ENCODE measurements at regions not wholly inside any gene's neighbourhood (a gene's known extent, or its start where the extent isn't known, plus 50 kb on each side); places are given as distances from the start of the nearest gene placed in this dataset.

DNA sequence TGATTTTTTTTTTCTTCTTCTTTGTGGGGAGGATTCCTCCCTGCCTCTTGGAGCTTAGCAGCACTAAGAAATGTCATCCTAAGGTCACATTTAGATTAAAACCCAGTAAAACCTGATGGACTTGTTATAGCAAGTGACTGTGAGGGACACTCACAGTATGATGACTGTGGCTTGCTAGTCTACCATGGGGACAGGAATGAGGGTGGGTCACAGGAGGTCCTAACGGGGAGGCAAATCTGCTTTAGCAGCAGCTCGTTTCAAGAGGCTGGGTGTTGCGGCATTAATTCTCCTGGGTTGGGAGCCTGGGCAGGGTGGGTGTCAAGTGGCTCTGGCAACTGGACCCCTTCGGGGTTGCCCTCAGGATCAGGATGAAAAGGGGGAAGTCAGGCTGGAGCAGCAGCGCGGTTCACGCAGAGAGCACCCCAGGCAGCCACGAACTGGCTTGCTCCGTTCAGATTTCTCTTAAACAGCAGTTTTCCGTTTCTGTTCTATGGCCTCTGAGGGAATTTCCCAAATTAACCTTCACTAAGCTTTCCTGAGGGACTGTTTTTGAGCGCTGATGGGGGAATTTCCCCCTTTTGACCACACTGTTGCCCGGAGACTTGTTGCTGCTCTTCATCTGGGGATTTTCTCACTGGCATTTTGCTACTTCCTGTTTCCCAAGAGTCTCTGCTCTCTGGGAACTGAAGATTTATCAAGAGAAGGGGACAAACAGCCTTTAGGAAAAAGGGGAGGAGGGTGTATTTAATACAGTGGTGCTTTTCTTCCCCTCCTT is 59.8 kb upstream of the PELI1 start:
- Histone ChIP-seq H3K9me3 (no peaks in the 10 kb centered on the region), H3K4me1 (ENCODE audit: insufficient read depth) (peaks cover 5% of the 10 kb centered on the region), H3K27me3 (no peaks in the 10 kb centered on the region), H3K4me3 (peak overlapping the region; percentile 11), H3K36me3 (no peaks in the 10 kb centered on the region), H3K27ac (peak overlapping the region in 1 of 2 donors; percentile 63)
- 42 to 60% (median 53%) methylated on average over 12 of the region's 12 CpGs for WGBS, 3 donors
- DNase-seq: peak in 2 of 5 donors; percentile 21 to 22
- TF ChIP-seq, protein P1, sequence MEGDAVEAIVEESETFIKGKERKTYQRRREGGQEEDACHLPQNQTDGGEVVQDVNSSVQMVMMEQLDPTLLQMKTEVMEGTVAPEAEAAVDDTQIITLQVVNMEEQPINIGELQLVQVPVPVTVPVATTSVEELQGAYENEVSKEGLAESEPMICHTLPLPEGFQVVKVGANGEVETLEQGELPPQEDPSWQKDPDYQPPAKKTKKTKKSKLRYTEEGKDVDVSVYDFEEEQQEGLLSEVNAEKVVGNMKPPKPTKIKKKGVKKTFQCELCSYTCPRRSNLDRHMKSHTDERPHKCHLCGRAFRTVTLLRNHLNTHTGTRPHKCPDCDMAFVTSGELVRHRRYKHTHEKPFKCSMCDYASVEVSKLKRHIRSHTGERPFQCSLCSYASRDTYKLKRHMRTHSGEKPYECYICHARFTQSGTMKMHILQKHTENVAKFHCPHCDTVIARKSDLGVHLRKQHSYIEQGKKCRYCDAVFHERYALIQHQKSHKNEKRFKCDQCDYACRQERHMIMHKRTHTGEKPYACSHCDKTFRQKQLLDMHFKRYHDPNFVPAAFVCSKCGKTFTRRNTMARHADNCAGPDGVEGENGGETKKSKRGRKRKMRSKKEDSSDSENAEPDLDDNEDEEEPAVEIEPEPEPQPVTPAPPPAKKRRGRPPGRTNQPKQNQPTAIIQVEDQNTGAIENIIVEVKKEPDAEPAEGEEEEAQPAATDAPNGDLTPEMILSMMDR (IDR thresholded peaks at IDR 0.05): no peak
- TF ChIP-seq EP300 (IDR thresholded peaks at IDR 0.05) (no peak), POLR2A (IDR thresholded peaks at IDR 0.05) (no peak)
- intact Hi-C loops (cut with DNase I): no loop called here

DNA sequence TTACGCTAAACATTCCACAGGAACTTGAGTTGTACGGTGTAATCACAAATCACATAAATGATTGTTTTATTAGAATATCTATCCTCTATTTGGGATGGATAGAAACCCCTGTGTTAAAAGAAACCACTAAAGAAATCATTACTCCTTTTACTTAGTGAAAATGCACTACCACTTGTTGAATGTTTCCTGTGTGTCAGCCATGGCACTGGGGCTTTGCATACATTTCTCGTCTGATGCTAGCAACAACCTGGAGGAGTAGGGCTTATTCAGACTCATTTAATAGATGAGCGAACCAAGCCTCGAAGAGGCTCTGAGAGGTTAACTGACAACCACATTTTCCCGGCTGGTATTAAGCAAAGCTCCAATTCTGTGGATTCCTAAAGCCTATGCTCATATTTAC is 60.5 kb upstream of the PELI1 start:
- peak overlapping the region in 1 of 2 donors; percentile 63 for H3K27ac ChIP-seq
- TF ChIP-seq, protein P1 (IDR thresholded peaks at IDR 0.05): no peak
- no peak for TF ChIP-seq POLR2A (IDR thresholded peaks at IDR 0.05)
- TF ChIP-seq EP300 (IDR thresholded peaks at IDR 0.05): no peak
- no peaks in the 10 kb centered on the region for H3K36me3 ChIP-seq
- no peaks in the 10 kb centered on the region for H3K27me3 ChIP-seq
- no peak overlapping the region for H3K4me3 ChIP-seq
- H3K4me1 ChIP-seq (ENCODE audit: insufficient read depth): peaks cover 5% of the 10 kb centered on the region
- intact Hi-C loops (cut with DNase I): no loop called here
- H3K9me3 ChIP-seq: no peaks in the 10 kb centered on the region
- 76 to 80% (median 79%) methylated on average over 6 of the region's 6 CpGs for WGBS, 3 donors
- DNase-seq: no peak

DNA sequence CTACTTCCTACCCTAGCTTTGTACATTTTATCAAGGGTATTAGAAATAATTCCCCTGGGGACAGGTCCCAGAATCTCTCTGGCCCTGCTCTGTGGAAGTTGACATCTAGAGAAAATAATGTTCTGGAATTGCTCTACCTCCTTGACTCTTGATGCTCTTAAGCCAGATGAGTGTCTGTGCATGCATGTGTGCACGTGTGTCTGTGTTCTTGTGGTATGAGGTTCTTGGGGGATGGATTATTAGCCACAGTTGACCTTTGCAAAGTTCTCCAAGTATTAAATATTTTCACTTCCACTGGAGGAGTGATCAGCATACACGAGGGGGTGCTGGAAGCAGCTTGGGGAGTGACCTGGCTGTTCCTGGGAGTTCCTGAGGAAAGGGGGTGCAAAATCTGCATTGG is 61.2 kb upstream of the PELI1 start:
- DNase-seq: no peak
- TF ChIP-seq, protein P1 (IDR thresholded peaks at IDR 0.05): no peak
- TF ChIP-seq POLR2A (IDR thresholded peaks at IDR 0.05): no peak
- no peak overlapping the region for H3K27ac ChIP-seq
- intact Hi-C loops (cut with DNase I): no loop called here
- H3K36me3 ChIP-seq: no peaks in the 10 kb centered on the region
- H3K9me3 ChIP-seq: no peaks in the 10 kb centered on the region
- no peak overlapping the region for H3K4me3 ChIP-seq
- peaks cover 5% of the 10 kb centered on the region for H3K4me1 ChIP-seq (ENCODE audit: insufficient read depth)
- no peaks in the 10 kb centered on the region for H3K27me3 ChIP-seq
- 56 to 70% (median 67%) methylated on average over 2 of the region's 2 CpGs for WGBS, 3 donors

DNA sequence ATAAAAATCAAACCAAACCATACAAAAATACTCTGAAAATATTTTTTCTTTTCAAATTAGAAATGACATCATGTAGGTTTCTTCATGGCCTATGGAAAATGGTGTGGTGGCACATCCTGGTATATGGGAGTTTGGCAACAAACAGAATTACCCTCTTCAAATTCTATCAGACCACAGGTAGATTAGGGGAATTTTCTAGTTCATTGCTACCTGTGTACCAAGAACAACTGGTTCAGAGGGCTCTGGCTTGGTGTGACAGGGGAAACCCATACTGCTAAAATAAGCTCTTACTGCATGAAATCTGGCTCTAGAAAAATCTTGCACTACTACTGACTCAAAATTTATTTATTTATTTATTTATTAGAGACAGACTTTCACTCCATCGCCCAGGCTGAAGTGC is 63.4 kb upstream of the PELI1 start:
- WGBS, 3 donors: 91 to 100% (median 100%) methylated on average over 1 of the region's 1 CpG
- Histone ChIP-seq H3K9me3 (no peaks in the 10 kb centered on the region), H3K27me3 (no peaks in the 10 kb centered on the region), H3K36me3 (no peaks in the 10 kb centered on the region), H3K27ac (no peak overlapping the region), H3K4me3 (no peak overlapping the region), H3K4me1 (ENCODE audit: insufficient read depth) (peaks cover 5% of the 10 kb centered on the region)
- intact Hi-C loops (cut with DNase I): no loop called here
- DNase-seq: no peak
- TF ChIP-seq, protein P1 (IDR thresholded peaks at IDR 0.05): no peak
- no peak for TF ChIP-seq EP300 (IDR thresholded peaks at IDR 0.05)
- no peak for TF ChIP-seq POLR2A (IDR thresholded peaks at IDR 0.05)
